ENCODE measurements at regions not wholly inside any gene's neighbourhood (a gene's known extent, or its start where the extent isn't known, plus 50 kb on each side); places are given as distances from the start of the nearest gene placed in this dataset.

- no peak for TF ChIP-seq ZBTB40 (IDR thresholded peaks at IDR 0.05)
- TF ChIP-seq ZBTB40 (CRISPR knock-in tag; IDR thresholded peaks at IDR 0.05) = no peak
- TF ChIP-seq GATAD2A (CRISPR knock-in tag; IDR thresholded peaks at IDR 0.05) = no peak
- TF ChIP-seq HOMEZ (CRISPR knock-in tag; IDR thresholded peaks at IDR 0.05; ENCODE audit: low read depth) = no peak
- TF ChIP-seq THYN1 (CRISPR knock-in tag; IDR thresholded peaks at IDR 0.05; ENCODE audit: borderline replicate concordance, low read depth) = no peak
- TF ChIP-seq HNF1B (CRISPR knock-in tag; IDR thresholded peaks at IDR 0.05) = no peak
- TF ChIP-seq LRRFIP1 (CRISPR knock-in tag; conservative IDR thresholded peaks at IDR 0.05) = no peak
- no peak for TF ChIP-seq ZNF414 (CRISPR knock-in tag; IDR thresholded peaks at IDR 0.05)
- no peak for TF ChIP-seq ZFP36L1 (CRISPR knock-in tag; IDR thresholded peaks at IDR 0.05)
- TF ChIP-seq DZIP1 (CRISPR knock-in tag; IDR thresholded peaks at IDR 0.05) = no peak
Observed at GRCh38 chr22:49457146-49457545, 370.5 kb downstream of the BRD1 start (continued).

All from HepG2 (cell line).